ENCODE measurements at regions not wholly inside any gene's neighbourhood (a gene's known extent, or its start where the extent isn't known, plus 50 kb on each side); places are given as distances from the start of the nearest gene placed in this dataset.

DNA sequence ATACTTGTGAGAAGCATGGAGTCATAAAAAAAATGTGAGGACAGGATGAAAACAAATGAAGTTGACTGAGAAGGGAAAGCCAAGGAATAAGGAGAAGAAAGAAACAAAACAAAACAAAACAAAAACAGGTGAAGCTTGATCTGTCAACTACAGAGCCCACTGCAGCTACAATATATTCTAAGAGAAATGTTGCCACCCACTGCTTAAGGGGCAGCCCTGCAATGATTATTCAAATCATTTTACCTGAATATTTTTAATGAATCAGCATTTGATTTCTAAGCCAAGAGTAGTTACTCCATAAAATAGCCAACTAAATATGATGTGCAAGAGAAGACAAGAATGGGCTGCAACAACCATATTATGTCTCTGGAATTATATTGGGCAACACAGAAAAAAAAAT, 252.0 kb upstream of the KIF2B start:
- no peak for TF ChIP-seq POLR2AphosphoS5 (IDR thresholded peaks at IDR 0.05; ENCODE audit: low read depth, low read length)
- TF ChIP-seq CTCF (IDR thresholded peaks at IDR 0.05), result no peak

All from Panc1 (cell line).